Middle frontal gyrus (tissue), 1 donor: ENCODE measurements at regions not wholly inside any gene's neighbourhood (a gene's known extent, or its start where the extent isn't known, plus 50 kb on each side); places are given as distances from the start of the nearest gene placed in this dataset.
"Not testable (repeated sequence)": the region's sequence is repeated elsewhere in the genome, so short reads cannot be mapped to it uniquely, and the experiment has no call there.

Source experiments
- DNase-seq: peaks from one replicate; pipeline ENCODE4 v3.0.0-alpha.2; 2015; ENCODE audit warnings: low spot score; ENCODE audit errors: extremely low spot score

GRCh38 chr18:30457156-30457555 lies 585.4 kb downstream of the DSC3 start:
- DNase-seq, result no peak

GRCh38 chr18:30455741-30456140 lies 586.8 kb downstream of the DSC3 start:
- no peak for DNase-seq

DNA sequence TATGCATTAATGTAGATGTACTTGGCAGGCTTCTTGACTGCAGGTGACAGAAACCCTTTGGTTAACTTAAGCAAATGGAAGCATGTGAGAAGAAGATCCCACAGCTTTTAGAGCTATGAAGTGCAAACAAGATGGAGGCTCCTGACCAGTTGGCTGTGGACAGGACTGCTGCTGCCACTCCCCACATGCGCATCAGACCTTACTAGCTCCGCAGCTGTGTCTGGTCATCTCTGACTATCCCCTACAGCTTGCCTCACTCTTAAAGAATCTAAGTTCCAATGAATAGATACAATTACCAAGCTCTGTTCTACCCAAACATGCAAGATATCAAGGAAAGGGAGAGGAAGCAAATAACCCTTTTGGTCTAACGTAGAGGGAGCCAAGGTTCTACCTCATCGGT lies 587.6 kb downstream of the DSC3 start:
- DNase-seq, result no peak

DNA sequence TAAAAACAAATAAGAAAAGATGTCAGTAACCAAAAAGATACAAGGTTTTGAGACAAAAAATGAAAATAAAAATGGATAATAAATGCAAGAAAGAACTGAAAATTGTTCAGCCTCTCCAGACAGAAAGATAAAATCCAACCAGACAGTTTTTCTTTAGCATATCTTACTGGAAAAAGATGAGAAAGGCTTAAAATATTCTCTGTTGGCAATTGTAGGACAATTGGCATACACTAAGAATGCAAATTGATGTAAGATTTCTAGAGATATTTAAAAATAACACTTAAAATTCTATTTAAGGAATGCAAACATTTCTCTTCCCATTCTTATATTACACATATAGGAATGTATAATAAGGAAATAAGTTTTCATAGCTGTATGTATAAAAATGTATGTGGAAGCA lies 590.6 kb downstream of the DSC3 start:
- no peak for DNase-seq

GRCh38 chr18:30450927-30451326 lies 591.6 kb downstream of the DSC3 start:
- no peak for DNase-seq

DNA sequence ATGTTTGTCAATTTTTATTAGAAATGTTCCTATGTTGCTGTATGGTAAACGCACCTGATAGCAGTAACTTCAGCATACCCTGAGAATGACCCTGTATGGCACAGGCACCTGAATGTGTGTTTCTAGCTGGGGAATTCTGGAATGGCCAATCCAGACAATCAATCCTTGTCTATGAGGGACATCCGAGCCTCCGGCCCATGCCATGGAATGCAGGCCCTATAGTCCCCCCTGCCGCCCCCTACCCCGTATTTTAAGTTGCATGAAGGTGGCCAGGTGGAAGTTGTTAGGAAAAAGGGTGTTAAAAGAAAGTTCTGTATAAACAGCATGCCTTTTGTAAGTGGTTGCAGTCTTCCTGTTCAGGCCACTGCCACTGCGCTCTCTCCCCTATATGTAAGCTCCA lies 595.9 kb downstream of the DSC3 start:
- no peak for DNase-seq

- DNase-seq, result no peak
These were observed 598.0 kb downstream of the DSC3 start for GRCh38 chr18:30444544-30444943.

- DNase-seq, result no peak
These were observed 602.2 kb downstream of the DSC3 start for GRCh38 chr18:30440351-30440750.

DNA sequence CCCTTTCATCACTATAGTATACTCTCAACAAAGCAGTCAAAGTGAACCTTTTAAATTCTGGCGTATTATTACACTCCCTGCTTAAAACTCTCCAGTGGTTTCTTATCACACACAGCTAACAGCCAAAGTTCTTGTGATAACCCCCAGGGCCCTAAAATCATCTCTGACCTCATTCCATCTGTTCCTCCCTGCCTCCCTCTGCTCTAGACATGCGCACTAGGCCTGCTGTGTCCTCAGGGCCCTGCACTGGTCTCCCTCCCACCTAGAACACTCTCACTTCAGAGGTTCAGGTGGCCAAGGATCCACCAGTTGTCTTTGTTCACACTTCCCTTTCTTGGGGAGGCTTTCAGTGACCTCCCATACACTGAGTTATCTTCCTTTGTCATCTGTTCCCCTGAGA lies 603.4 kb downstream of the DSC3 start:
- no peak for DNase-seq

GRCh38 chr18:30432349-30432748 lies 610.2 kb downstream of the DSC3 start:
- no peak for DNase-seq

- DNase-seq, result not testable (repeated sequence)
These were observed 623.1 kb downstream of the DSC3 start for GRCh38 chr18:30419399-30419798.

DNA sequence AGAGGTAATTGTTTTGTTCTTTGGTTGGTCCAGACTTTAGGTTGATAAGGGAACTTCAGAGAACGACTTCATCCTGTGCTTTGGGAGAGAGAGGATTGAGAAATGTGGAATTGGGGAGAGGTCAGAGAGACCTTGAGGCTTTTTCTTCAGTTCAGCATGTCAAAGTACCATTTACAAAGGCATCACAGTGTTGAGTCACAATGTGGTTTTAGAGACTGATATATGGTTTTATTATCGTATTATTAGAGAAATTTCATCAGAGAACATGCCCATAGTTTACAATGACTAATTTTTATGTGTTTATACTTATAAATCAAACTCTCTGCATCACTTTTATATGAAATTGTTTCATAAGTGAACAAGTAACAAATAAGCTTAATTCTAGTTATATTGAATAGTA lies 626.6 kb downstream of the DSC3 start:
- DNase-seq, result no peak

- no peak for DNase-seq
These were observed 633.4 kb downstream of the DSC3 start for GRCh38 chr18:30409120-30409519.

DNA sequence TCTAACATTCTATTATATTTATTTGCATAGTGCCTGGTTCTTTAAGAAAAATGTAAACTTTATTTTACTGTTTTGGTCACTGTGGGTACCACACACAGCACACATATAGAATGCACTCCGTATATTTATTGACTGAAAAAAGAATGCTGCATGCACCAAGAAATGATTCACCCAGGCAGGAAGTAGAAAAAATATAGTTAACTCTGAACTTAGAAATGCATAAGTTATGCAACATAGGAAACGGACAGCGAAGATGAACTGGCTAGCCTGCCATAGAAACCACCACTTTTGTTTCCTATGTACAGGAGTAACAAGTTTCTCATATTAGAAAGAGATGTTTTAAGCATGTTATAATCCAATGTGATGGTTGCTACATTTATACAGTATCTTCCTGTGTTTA lies 635.8 kb downstream of the DSC3 start:
- no peak for DNase-seq

GRCh38 chr18:30405038-30405437 lies 637.5 kb downstream of the DSC3 start:
- no peak for DNase-seq

DNA sequence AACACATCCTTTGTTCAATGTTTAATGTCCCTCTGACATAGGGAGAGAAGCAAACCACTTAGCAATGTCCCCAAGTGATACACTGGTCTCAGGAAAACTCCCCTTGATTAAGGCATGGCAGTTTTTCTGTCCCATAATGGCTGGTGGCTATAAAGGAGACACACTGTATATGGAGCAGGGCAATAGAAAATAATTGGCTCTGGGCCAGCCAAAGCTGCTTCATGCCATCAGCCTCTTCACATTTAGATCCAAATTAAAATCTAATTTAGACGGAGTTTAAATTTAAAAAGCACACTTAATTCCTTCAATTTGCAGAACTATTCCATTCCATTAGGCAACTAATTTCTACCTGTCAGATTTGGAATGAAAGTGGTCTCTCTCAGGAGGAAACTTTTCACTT lies 638.1 kb downstream of the DSC3 start:
- no peak for DNase-seq

- DNase-seq, result no peak
These were observed 639.3 kb downstream of the DSC3 start for GRCh38 chr18:30403278-30403677.

- DNase-seq, result no peak
These were observed 655.1 kb downstream of the DSC3 start for GRCh38 chr18:30387401-30387800.

- no peak for DNase-seq
These were observed 655.9 kb downstream of the DSC3 start for GRCh38 chr18:30386624-30387023.

DNA sequence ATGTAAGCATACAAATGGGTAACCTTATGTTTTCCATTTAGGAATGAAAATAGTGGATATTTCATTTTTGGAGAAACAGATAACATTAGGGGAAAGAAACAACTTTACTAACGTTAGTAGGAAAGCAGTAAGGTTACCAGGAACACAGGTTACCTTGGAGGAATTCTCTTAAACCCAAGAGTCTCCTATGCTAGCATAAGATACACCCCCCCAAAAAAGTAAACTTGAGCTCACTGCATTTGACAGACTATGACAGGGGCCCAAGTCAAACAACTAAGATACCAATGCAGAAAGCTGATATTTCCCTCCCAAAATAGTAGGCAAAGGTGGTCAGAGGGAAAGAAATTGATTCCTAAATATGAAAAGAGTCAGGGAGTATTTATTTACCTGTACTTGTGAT lies 656.9 kb downstream of the DSC3 start:
- DNase-seq, result no peak

GRCh38 chr18:30381826-30382225 lies 660.7 kb downstream of the DSC3 start:
- no peak for DNase-seq

- DNase-seq, result no peak
These were observed 664.4 kb downstream of the DSC3 start for GRCh38 chr18:30378097-30378496.

GRCh38 chr18:30376515-30376914 lies 666.0 kb downstream of the DSC3 start:
- no peak for DNase-seq

DNA sequence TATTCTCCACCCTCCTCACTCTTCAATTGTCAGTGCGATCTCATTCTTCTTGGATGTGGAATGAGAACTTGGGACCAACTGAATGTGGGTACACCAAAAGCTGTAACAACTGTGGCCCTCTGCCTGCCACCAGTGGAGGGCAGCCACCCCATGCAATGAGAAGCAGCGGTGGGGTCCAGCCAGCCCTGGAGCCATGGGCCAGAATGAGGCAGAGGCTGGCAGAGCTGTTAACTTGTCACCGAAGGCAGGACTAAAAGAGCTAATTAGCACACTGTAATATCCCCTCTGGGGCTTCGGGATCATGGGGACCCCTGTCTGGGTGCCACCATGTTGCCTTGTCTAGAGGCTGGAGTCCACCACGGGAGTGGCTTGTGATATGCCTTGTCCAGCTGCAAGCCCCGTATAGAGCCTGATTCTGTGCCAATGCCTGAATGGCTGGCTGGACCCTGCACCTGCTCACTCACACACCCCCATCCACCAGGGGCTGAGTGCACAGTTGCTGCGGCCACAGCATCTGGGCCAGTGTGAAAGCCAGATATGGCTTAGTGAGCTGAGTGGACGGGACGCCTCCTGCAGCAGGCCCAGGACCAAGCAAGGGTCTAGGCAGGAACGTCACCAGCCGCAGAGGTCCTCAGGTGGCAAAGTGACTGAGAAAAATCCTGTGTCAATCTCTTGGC lies 680.5 kb downstream of the DSC3 start:
- no peak for DNase-seq
